GM19025 (cell line): ENCODE measurements at regions not wholly inside any gene's neighbourhood (a gene's known extent, or its start where the extent isn't known, plus 50 kb on each side); places are given as distances from the start of the nearest gene placed in this dataset.
"Not testable (repeated sequence)": the region's sequence is repeated elsewhere in the genome, so short reads cannot be mapped to it uniquely, and the experiment has no call there.

ENCODE experiments used
- ATAC-seq: cut with Tn5 transposase; IDR thresholded peaks from one replicate; pipeline ENCODE4 v1.9.1; 2021; ENCODE audit warnings: mild to moderate bottlenecking, low read depth, moderate library complexity; ENCODE audit not compliant: unreplicated experiment

- ATAC-seq = no peak
These were observed 451.3 kb downstream of the HTR1B start for GRCh38 chr6:77011929-77012545.

- ATAC-seq = no peak
These were observed 452.3 kb downstream of the HTR1B start for GRCh38 chr6:77010931-77011542.

- ATAC-seq = no peak
These were observed 470.7 kb downstream of the HTR1B start for GRCh38 chr6:76992553-76992952.

GRCh38 chr6:76984572-76984971 lies 478.7 kb downstream of the HTR1B start:
- ATAC-seq = no peak

- ATAC-seq = no peak
These were observed 480.7 kb downstream of the HTR1B start for GRCh38 chr6:76982476-76983199.

GRCh38 chr6:76972474-76972873 lies 490.8 kb downstream of the HTR1B start:
- no peak for ATAC-seq

- ATAC-seq = not testable (repeated sequence)
These were observed 504.1 kb downstream of the HTR1B start for GRCh38 chr6:76959177-76959576.

GRCh38 chr6:76942203-76942966 lies 520.9 kb downstream of the HTR1B start:
- no peak for ATAC-seq

- ATAC-seq = no peak
These were observed 523.1 kb downstream of the HTR1B start for GRCh38 chr6:76940191-76940590.

- ATAC-seq = no peak
These were observed 548.6 kb downstream of the HTR1B start for GRCh38 chr6:76914737-76915136.

- not testable (repeated sequence) for ATAC-seq
These were observed 557.8 kb downstream of the HTR1B start for GRCh38 chr6:76905541-76905940.

- no peak for ATAC-seq
These were observed 570.7 kb downstream of the HTR1B start for GRCh38 chr6:76892542-76892941.

- no peak for ATAC-seq
These were observed 574.9 kb downstream of the HTR1B start for GRCh38 chr6:76888351-76888750.

- ATAC-seq = no peak
These were observed 576.4 kb downstream of the HTR1B start for GRCh38 chr6:76886900-76887299.

GRCh38 chr6:76885861-76886301 lies 577.4 kb downstream of the HTR1B start:
- ATAC-seq = no peak

GRCh38 chr6:76881414-76881813 lies 581.9 kb downstream of the HTR1B start:
- no peak for ATAC-seq

- no peak for ATAC-seq
These were observed 586.3 kb downstream of the HTR1B start for GRCh38 chr6:76876922-76877553.

- not testable (repeated sequence) for ATAC-seq
These were observed 586.9 kb downstream of the HTR1B start for GRCh38 chr6:76876430-76876829.

GRCh38 chr6:76867182-76867581 lies 596.1 kb downstream of the HTR1B start:
- ATAC-seq = no peak

- ATAC-seq = no peak
These were observed 597.0 kb downstream of the HTR1B start for GRCh38 chr6:76866091-76866915.
